ENCODE measurements at regions not wholly inside any gene's neighbourhood (a gene's known extent, or its start where the extent isn't known, plus 50 kb on each side); places are given as distances from the start of the nearest gene placed in this dataset.

DNA sequence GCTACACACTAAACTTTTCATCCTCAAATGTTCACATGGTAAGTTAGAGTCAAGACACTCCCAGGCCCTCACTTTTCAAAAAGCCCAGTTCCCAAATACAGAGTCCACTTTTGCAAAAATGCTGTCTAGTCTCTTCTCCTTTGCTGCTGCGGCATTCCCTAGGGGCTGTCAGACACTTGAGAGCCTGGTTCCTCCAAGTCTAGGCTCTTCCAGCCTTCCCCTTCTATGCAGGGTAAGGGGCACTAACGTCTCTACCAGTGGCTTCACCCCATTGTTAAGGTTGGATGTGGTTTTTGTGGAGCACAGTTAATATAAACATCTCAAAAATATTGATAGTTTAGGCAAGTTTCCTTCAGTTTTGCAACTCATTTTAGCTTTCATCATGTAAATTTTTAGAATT lies 181.5 kb downstream of the KIF18A start:
- intact Hi-C loops (cut with DNase I; ENCODE audit: low total_unique reads), result no loop called here
- H3K9me3 ChIP-seq, result no peaks in the 10 kb centered on the region
- H3K27ac ChIP-seq, result no peak overlapping the region
- WGBS, 2 donors (ENCODE audit: low coverage in 1 of 2), result 60 to 68% methylated on average over 2 of the region's 2 CpGs
- no peak overlapping the region for H3K4me3 ChIP-seq
- DNase-seq, result no peak
- no peaks in the 10 kb centered on the region for H3K4me1 ChIP-seq
- TF ChIP-seq POLR2AphosphoS5 (IDR thresholded peaks at IDR 0.05), result no peak
- TF ChIP-seq, protein P1, sequence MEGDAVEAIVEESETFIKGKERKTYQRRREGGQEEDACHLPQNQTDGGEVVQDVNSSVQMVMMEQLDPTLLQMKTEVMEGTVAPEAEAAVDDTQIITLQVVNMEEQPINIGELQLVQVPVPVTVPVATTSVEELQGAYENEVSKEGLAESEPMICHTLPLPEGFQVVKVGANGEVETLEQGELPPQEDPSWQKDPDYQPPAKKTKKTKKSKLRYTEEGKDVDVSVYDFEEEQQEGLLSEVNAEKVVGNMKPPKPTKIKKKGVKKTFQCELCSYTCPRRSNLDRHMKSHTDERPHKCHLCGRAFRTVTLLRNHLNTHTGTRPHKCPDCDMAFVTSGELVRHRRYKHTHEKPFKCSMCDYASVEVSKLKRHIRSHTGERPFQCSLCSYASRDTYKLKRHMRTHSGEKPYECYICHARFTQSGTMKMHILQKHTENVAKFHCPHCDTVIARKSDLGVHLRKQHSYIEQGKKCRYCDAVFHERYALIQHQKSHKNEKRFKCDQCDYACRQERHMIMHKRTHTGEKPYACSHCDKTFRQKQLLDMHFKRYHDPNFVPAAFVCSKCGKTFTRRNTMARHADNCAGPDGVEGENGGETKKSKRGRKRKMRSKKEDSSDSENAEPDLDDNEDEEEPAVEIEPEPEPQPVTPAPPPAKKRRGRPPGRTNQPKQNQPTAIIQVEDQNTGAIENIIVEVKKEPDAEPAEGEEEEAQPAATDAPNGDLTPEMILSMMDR (IDR thresholded peaks at IDR 0.05), result no peak
- no peak for TF ChIP-seq POLR2A (IDR thresholded peaks at IDR 0.05)
- TF ChIP-seq EP300 (IDR thresholded peaks at IDR 0.05; ENCODE audit: low read depth), result no peak
- H3K36me3 ChIP-seq, result no peaks in the 10 kb centered on the region
- in situ Hi-C loops (cut with MboI; ENCODE audit: low pct_ligation_motif_present in 1 of 4, low pct_unique_long_range_greater_than_20kb in 1 of 4, low sequenced_read_pairs in 3 of 4), result no loop called here
- H3K27me3 ChIP-seq, result no peaks in the 10 kb centered on the region

DNA sequence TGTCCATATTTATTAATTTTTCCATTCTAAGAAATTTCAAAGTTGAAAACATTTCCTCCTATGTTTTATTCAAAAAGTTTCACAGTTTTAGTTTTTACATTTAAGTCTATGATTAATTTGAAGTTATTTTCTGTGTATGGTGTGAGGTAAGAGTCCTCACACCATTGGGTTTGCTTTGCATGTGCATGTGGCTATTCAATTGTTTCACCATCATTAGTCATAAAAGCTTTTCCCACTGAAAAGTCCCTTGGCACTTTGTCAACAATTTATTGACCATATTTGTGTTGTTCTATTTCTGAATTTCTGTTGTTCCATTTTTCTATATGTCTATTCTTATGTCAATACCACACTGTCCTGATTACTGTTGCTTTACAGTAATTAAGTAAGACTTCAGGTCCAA lies 186.5 kb downstream of the KIF18A start:
- TF ChIP-seq, protein P1 (IDR thresholded peaks at IDR 0.05), result no peak
- no peak for TF ChIP-seq POLR2AphosphoS5 (IDR thresholded peaks at IDR 0.05)
- no peak for TF ChIP-seq EP300 (IDR thresholded peaks at IDR 0.05; ENCODE audit: low read depth)
- no peak for TF ChIP-seq POLR2A (IDR thresholded peaks at IDR 0.05)
- no peak overlapping the region for H3K4me3 ChIP-seq
- in situ Hi-C loops (cut with MboI; ENCODE audit: low pct_ligation_motif_present in 1 of 4, low pct_unique_long_range_greater_than_20kb in 1 of 4, low sequenced_read_pairs in 3 of 4) (no loop called here), intact Hi-C loops (cut with DNase I; ENCODE audit: low total_unique reads) (no loop called here)
- H3K9me3 ChIP-seq, result no peaks in the 10 kb centered on the region
- H3K4me1 ChIP-seq, result no peaks in the 10 kb centered on the region
- H3K27ac ChIP-seq, result no peak overlapping the region
- no peak for DNase-seq
- no peaks in the 10 kb centered on the region for H3K36me3 ChIP-seq
- no peaks in the 10 kb centered on the region for H3K27me3 ChIP-seq

DNA sequence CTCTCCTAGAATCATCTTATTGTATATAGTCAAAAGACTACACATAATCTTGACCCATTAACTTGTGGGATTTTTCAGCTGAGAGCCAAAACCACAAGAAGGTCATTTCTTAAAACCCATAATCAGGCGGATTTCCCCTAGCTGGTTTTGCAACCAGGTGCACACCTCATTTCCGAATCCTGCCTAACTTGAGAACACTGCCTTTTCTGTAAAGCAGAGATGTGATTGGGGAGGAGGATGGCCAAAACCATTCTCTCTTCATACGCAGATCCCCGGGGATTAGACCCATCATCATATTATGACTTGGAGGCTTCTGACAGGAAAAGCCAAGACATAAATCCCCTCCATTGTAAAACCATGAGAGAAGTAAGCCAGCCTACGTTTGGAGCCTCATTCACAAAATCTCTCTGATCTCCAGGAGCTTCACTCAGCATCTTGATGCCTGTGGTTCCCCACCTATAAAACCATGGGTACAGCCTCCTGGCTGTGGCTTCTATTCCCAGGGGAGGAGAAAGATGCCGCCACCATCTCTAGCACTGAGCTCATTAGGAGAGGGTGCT lies 191.3 kb downstream of the KIF18A start:
- 65% methylated on average over 4 to 6 of the region's 6 CpGs for WGBS, 2 donors (ENCODE audit: low coverage in 1 of 2)
- in situ Hi-C loops (cut with MboI; ENCODE audit: low pct_ligation_motif_present in 1 of 4, low pct_unique_long_range_greater_than_20kb in 1 of 4, low sequenced_read_pairs in 3 of 4), result no loop called here

DNA sequence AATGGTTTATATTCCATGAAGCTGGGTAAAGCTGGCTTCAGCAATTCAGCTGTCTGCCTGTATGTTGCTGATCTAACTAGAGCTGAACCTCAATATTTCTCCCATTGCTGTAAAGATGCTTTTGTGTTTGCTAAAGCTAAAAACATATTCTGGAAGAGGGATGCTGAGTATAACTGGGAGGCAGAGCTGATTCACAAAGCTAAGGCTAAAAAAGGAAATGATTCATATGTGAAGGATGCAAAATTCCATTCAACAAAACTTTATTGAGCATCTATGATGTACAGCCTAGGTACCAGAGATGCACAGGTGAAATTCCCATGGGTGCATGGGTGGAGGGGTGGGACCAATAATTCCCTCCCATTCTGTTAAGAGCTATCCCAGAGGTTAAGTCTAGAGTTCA lies 193.9 kb downstream of the KIF18A start:
- intact Hi-C loops (cut with DNase I; ENCODE audit: low total_unique reads), result no loop called here
- H3K9me3 ChIP-seq, result no peaks in the 10 kb centered on the region
- H3K36me3 ChIP-seq, result no peaks in the 10 kb centered on the region
- H3K4me1 ChIP-seq, result no peaks in the 10 kb centered on the region
- in situ Hi-C loops (cut with MboI; ENCODE audit: low pct_ligation_motif_present in 1 of 4, low pct_unique_long_range_greater_than_20kb in 1 of 4, low sequenced_read_pairs in 3 of 4), result no loop called here
- no peak for DNase-seq
- no peak overlapping the region for H3K4me3 ChIP-seq
- TF ChIP-seq POLR2AphosphoS5 (IDR thresholded peaks at IDR 0.05), result no peak
- no peak for TF ChIP-seq POLR2A (IDR thresholded peaks at IDR 0.05)
- TF ChIP-seq, protein P1 (IDR thresholded peaks at IDR 0.05), result no peak
- no peak for TF ChIP-seq EP300 (IDR thresholded peaks at IDR 0.05; ENCODE audit: low read depth)
- H3K27ac ChIP-seq, result no peak overlapping the region
- no peaks in the 10 kb centered on the region for H3K27me3 ChIP-seq

More for the DNA sequence above, 191.3 kb downstream of the KIF18A start:
- H3K4me1 ChIP-seq, result no peaks in the 10 kb centered on the region
- TF ChIP-seq EP300 (IDR thresholded peaks at IDR 0.05; ENCODE audit: low read depth) (no peak), POLR2A (IDR thresholded peaks at IDR 0.05) (no peak), POLR2AphosphoS5 (IDR thresholded peaks at IDR 0.05) (no peak)
- TF ChIP-seq, protein P1 (IDR thresholded peaks at IDR 0.05), result no peak
- DNase-seq, result no peak
- H3K36me3 ChIP-seq, result no peaks in the 10 kb centered on the region
- no peaks in the 10 kb centered on the region for H3K9me3 ChIP-seq
- H3K4me3 ChIP-seq, result no peak overlapping the region
- H3K27me3 ChIP-seq, result no peaks in the 10 kb centered on the region
- H3K27ac ChIP-seq, result no peak overlapping the region
- intact Hi-C loops (cut with DNase I; ENCODE audit: low total_unique reads), result no loop called here
